HUES6 (cell line): ENCODE measurements at regions not wholly inside any gene's neighbourhood (a gene's known extent, or its start where the extent isn't known, plus 50 kb on each side); places are given as distances from the start of the nearest gene placed in this dataset.

Experiments used
- H3K27ac ChIP-seq: 2 replicates; pipeline ENCODE4 v1.7.0; 2013; ENCODE audit warnings: low read depth, mild to moderate bottlenecking, low read length, inconsistent platforms
- H3K27me3 ChIP-seq: 2 replicates; pipeline ENCODE4 v1.6.1; 2013; ENCODE audit warnings: low read length; ENCODE audit not compliant: control insufficient read depth, insufficient read depth
- H3K36me3 ChIP-seq: 2 replicates; pipeline ENCODE4 v1.6.1; 2013; ENCODE audit warnings: low read length; ENCODE audit not compliant: control insufficient read depth, insufficient read depth
- H3K4me1 ChIP-seq: 2 replicates; pipeline ENCODE4 v1.6.1; 2013; ENCODE audit warnings: low read length; ENCODE audit not compliant: control insufficient read depth, insufficient read depth
- H3K4me3 ChIP-seq: 2 replicates; pipeline ENCODE4 v1.5.1; 2013; ENCODE audit warnings: low read depth, low read length
- H3K9ac ChIP-seq: one replicate; pipeline ENCODE4 v1.6.1; 2013; ENCODE audit warnings: mild to moderate bottlenecking, low read length
- H3K9me3 ChIP-seq: 2 replicates; pipeline ENCODE4 v1.6.1; 2013; ENCODE audit warnings: low read depth, low read length; ENCODE audit not compliant: control insufficient read depth, insufficient read depth

GRCh38 chr22:26783885-26784284 is 126.5 kb downstream of the MIAT start:
- Histone ChIP-seq H3K4me1 (peaks cover 17% of the 10 kb centered on the region; the same call in 1 of the 2 replicates), H3K27ac (no peak overlapping the region), H3K9ac (no peak overlapping the region), H3K36me3 (peaks cover 8% of the 10 kb centered on the region; the same call in 1 of the 2 replicates), H3K9me3 (peaks cover 9% of the 10 kb centered on the region), H3K4me3 (no peak overlapping the region), H3K27me3 (peaks cover 20% of the 10 kb centered on the region)

GRCh38 chr22:26784772-26785171 is 127.4 kb downstream of the MIAT start:
- Histone ChIP-seq H3K36me3 (peaks cover 6% of the 10 kb centered on the region; the same call in 1 of the 2 replicates), H3K27ac (no peak overlapping the region), H3K4me1 (peaks cover 17% of the 10 kb centered on the region; the same call in 1 of the 2 replicates), H3K9ac (no peak overlapping the region), H3K27me3 (peaks cover 14% of the 10 kb centered on the region), H3K9me3 (peaks cover 6% of the 10 kb centered on the region), H3K4me3 (no peak overlapping the region)

DNA sequence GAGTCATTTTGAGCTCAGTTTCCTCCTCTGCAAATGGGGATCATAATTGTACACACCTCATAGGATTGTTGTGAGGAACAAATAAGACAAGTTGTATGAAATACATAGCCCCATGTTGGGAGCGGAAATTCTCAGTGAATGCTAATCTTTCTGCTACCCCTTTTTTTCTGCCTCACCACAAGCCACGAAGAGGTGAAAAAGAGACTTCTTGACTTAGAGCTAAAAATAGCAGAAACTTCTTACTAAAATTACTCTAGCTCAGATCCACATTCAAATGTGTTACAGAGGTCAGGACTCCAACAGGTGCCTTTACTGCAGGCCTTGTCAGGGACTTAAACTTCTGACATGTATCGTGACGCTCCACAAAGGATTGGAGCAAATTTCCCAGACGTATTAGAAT is 128.5 kb downstream of the MIAT start:
- Histone ChIP-seq H3K27me3 (peaks cover 9% of the 10 kb centered on the region; the same call in 1 of the 2 replicates), H3K9ac (no peak overlapping the region), H3K4me3 (no peak overlapping the region), H3K27ac (no peak overlapping the region), H3K36me3 (no peaks in the 10 kb centered on the region), H3K9me3 (no peaks in the 10 kb centered on the region), H3K4me1 (peaks cover 17% of the 10 kb centered on the region; the same call in 1 of the 2 replicates)

DNA sequence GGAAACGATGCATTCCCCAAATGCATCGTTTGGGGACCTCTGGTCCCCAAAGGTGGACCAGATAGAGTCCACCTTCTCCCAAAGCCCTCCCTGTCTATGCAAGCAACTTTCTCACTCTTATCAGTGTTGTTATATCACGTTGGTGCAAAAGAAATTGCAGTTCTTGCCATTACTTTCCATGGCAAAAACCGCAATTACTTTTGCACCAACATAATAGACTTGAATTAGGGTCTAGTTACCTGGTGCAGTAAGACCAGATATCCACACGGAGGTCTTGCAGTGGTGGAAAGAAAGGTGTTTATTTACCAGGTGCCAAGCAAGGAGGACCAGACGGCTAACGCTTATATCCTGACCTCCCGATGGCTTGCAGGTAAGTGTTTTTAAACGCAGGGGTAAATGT is 129.0 kb downstream of the MIAT start:
- peaks cover 17% of the 10 kb centered on the region; the same call in 1 of the 2 replicates for H3K4me1 ChIP-seq
- no peak overlapping the region for H3K27ac ChIP-seq
- H3K27me3 ChIP-seq = peaks cover 9% of the 10 kb centered on the region; the same call in 1 of the 2 replicates
- H3K4me3 ChIP-seq = no peak overlapping the region
- H3K9me3 ChIP-seq = no peaks in the 10 kb centered on the region
- H3K36me3 ChIP-seq = no peaks in the 10 kb centered on the region
- H3K9ac ChIP-seq = no peak overlapping the region

GRCh38 chr22:26789951-26790350 is 132.6 kb downstream of the MIAT start:
- 0 out of 2 replicates have a peak, but pooled peaks cover 4% of the 10 kb centered on the region for H3K4me1 ChIP-seq
- H3K27ac ChIP-seq = no peak overlapping the region
- no peak overlapping the region for H3K4me3 ChIP-seq
- no peaks in the 10 kb centered on the region for H3K27me3 ChIP-seq
- H3K36me3 ChIP-seq = no peaks in the 10 kb centered on the region
- no peak overlapping the region for H3K9ac ChIP-seq
- H3K9me3 ChIP-seq = no peaks in the 10 kb centered on the region

DNA sequence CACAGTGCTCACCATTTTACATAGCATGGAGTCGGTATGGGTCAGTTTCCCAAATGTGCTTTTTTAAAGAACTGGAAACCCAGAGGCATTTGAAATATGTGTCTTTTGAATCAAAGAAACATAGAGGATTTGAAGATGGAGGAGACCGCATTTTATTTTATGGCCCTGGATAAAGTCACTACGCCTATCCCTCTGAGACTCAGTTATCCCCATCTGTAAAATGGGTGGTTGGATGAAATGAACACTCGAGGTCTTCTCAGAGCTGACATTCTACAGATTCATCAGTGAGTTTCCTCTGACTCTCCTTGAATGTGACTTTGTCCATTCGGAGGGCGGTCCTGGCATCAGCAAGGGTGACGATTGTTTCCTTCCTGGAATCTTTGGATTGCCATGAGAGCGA is 135.1 kb downstream of the MIAT start:
- H3K9ac ChIP-seq = no peak overlapping the region
- no peaks in the 10 kb centered on the region for H3K27me3 ChIP-seq
- H3K27ac ChIP-seq = no peak overlapping the region
- H3K4me1 ChIP-seq = no peaks in the 10 kb centered on the region
- no peaks in the 10 kb centered on the region for H3K9me3 ChIP-seq
- H3K36me3 ChIP-seq = no peaks in the 10 kb centered on the region
- H3K4me3 ChIP-seq = no peak overlapping the region

- Histone ChIP-seq H3K4me1 (peaks cover 18% of the 10 kb centered on the region), H3K27ac (no peak overlapping the region), H3K9me3 (no peaks in the 10 kb centered on the region), H3K9ac (no peak overlapping the region), H3K4me3 (no peak overlapping the region), H3K27me3 (no peaks in the 10 kb centered on the region), H3K36me3 (no peaks in the 10 kb centered on the region)
Measured at GRCh38 chr22:26796785-26797184, 139.4 kb downstream of the MIAT start.

- H3K36me3 ChIP-seq = no peaks in the 10 kb centered on the region
- peaks cover 18% of the 10 kb centered on the region for H3K4me1 ChIP-seq
- no peaks in the 10 kb centered on the region for H3K27me3 ChIP-seq
- no peaks in the 10 kb centered on the region for H3K9me3 ChIP-seq
- no peak overlapping the region for H3K9ac ChIP-seq
- no peak overlapping the region for H3K4me3 ChIP-seq
- H3K27ac ChIP-seq = no peak overlapping the region
Measured at GRCh38 chr22:26797910-26798309, 140.5 kb downstream of the MIAT start.

GRCh38 chr22:26798462-26799065 is 141.2 kb downstream of the MIAT start:
- Histone ChIP-seq H3K9me3 (no peaks in the 10 kb centered on the region), H3K9ac (no peak overlapping the region), H3K4me1 (peaks cover 18% of the 10 kb centered on the region), H3K36me3 (no peaks in the 10 kb centered on the region), H3K4me3 (no peak overlapping the region), H3K27me3 (no peaks in the 10 kb centered on the region), H3K27ac (no peak overlapping the region)

GRCh38 chr22:26800858-26801257 is 143.5 kb downstream of the MIAT start:
- H3K27me3 ChIP-seq = no peaks in the 10 kb centered on the region
- no peak overlapping the region for H3K4me3 ChIP-seq
- H3K9me3 ChIP-seq = no peaks in the 10 kb centered on the region
- no peaks in the 10 kb centered on the region for H3K36me3 ChIP-seq
- no peak overlapping the region for H3K9ac ChIP-seq
- H3K27ac ChIP-seq = no peak overlapping the region
- H3K4me1 ChIP-seq = peaks cover 24% of the 10 kb centered on the region

DNA sequence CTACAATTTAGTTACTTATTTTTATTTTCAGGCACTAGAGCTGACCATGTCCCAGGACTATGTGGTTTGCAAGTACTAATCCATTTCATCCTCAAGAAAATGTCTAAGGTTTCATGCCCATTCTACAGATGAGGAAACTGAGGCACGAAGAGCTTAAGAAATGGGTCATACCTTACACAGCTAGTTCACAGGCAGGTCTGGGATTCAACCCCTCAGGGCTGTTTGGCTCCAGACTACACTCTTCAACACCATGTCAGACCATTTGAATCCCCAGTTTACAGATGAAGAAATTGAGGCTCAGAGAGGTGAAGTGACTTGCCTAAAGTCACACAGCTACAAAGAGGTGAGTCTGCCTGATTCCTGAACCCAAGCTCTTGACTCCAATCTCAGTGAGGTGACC is 144.1 kb downstream of the MIAT start:
- peaks cover 24% of the 10 kb centered on the region for H3K4me1 ChIP-seq
- no peak overlapping the region for H3K9ac ChIP-seq
- H3K27ac ChIP-seq = no peak overlapping the region
- H3K36me3 ChIP-seq = no peaks in the 10 kb centered on the region
- H3K27me3 ChIP-seq = no peaks in the 10 kb centered on the region
- no peak overlapping the region for H3K4me3 ChIP-seq
- H3K9me3 ChIP-seq = no peaks in the 10 kb centered on the region
